PC-3 (cell line): ENCODE measurements at regions not wholly inside any gene's neighbourhood (a gene's known extent, or its start where the extent isn't known, plus 50 kb on each side); places are given as distances from the start of the nearest gene placed in this dataset.

Experiments used
- ATAC-seq: fragments of 200-7000 bp; cut with Tn5 transposase; 2 replicates; pipeline ENCODE4 v1.9.1; 2020; ENCODE audit warnings: mild to moderate bottlenecking, moderate library complexity
- BruUV-seq: library from RNA; stranded (reverse); fragments of 400-500 nt; replicated peaks from 2 replicates; lab custom pipeline; 2021; lab: Mats Ljungman, UMichigan
- CTCF ChIA-PET: fragments of 300-600 bp; sonication (Branson Sonifier 250); formaldehyde crosslinking; loops from one replicate; lab custom pipeline; 2022; ENCODE audit warnings: antibody characterized with exemption; lab: Charles Lee
- POLR2A ChIA-PET: fragments of 300-600 bp; sonication (Branson Sonifier 250); formaldehyde crosslinking; loops from one replicate; lab custom pipeline; 2022; ENCODE audit warnings: antibody characterized with exemption; ENCODE audit not compliant: unreplicated experiment; lab: Charles Lee
- DNase-seq: peaks from one replicate; pipeline ENCODE4 v3.0.0-alpha.2; 2015
- H2AFZ ChIP-seq: fragments of 300-600 bp; sonication (generic); 2 replicates; pipeline ENCODE4 v1.6.0; 2016; ENCODE audit warnings: antibody characterized with exemption, low read length
- H3F3A ChIP-seq: fragments of 300-600 bp; sonication (generic); one replicate; pipeline ENCODE4 v1.6.0; 2017; ENCODE audit warnings: antibody characterized with exemption, low read length, control low read depth, mild to moderate bottlenecking; ENCODE audit not compliant: unreplicated experiment
- H3K27ac ChIP-seq: fragments of 300-600 bp; sonication (generic); 2 replicates; pipeline ENCODE4 v1.5.1; 2016; ENCODE audit warnings: mild to moderate bottlenecking, low read length
- H3K27me3 ChIP-seq: fragments of 300-600 bp; sonication (generic); 2 replicates; pipeline ENCODE4 v1.6.1; 2016; ENCODE audit warnings: low read length, mixed read lengths
- H3K36me3 ChIP-seq: fragments of 300-600 bp; sonication (generic); 2 replicates; pipeline ENCODE4 v1.6.1; 2016; ENCODE audit warnings: low read depth, mixed run types, low read length, mixed read lengths
- H3K4me1 ChIP-seq: fragments of 300-600 bp; sonication (generic); 2 replicates; pipeline ENCODE4 v1.5.1; 2016; ENCODE audit warnings: low read length; ENCODE audit not compliant: insufficient read depth
- H3K4me2 ChIP-seq: fragments of 300-600 bp; sonication (generic); 2 replicates; pipeline ENCODE4 v1.6.0; 2016; ENCODE audit warnings: low read length
- H3K4me3 ChIP-seq: fragments of 300-600 bp; sonication (generic); 2 replicates; pipeline ENCODE4 v1.5.1; 2016; ENCODE audit warnings: mild to moderate bottlenecking, low read length, mixed read lengths
- H3K79me2 ChIP-seq: fragments of 300-600 bp; sonication (generic); 2 replicates; pipeline ENCODE4 v1.6.1; 2017; ENCODE audit warnings: low read length, mixed read lengths
- H3K9ac ChIP-seq: fragments of 300-600 bp; sonication (generic); 2 replicates; pipeline ENCODE4 v1.6.0; 2016; ENCODE audit warnings: mild to moderate bottlenecking, low read length
- H3K9me2 ChIP-seq: fragments of 300-600 bp; sonication (generic); replicated peaks from 2 replicates; pipeline ENCODE4 v1.6.1; 2016; ENCODE audit warnings: mixed run types, low read length, mixed read lengths
- H3K9me3 ChIP-seq: fragments of 300-600 bp; sonication (generic); 2 replicates; pipeline ENCODE4 v1.6.1; 2016; ENCODE audit warnings: low read length, mixed read lengths
- H4K20me1 ChIP-seq: fragments of 300-600 bp; sonication (generic); 2 replicates; pipeline ENCODE4 v1.6.1; 2016; ENCODE audit warnings: low read length, mixed read lengths
- CTCF ChIP-seq: fragments of 300-600 bp; sonication (generic); conservative IDR thresholded peaks from 2 replicates; pipeline ENCODE4 v1.5.1; 2017; ENCODE audit warnings: antibody characterized with exemption, low read depth, mild to moderate bottlenecking, low read length
- EZH2 ChIP-seq: fragments of 300-600 bp; sonication (generic); IDR thresholded peaks from one replicate; pipeline ENCODE4 v1.6.1; 2017; ENCODE audit warnings: antibody characterized with exemption, mild to moderate bottlenecking, low read length; ENCODE audit not compliant: unreplicated experiment
- EZH2phosphoT487 ChIP-seq: fragments of 300-600 bp; sonication (generic); IDR thresholded peaks from 2 replicates; pipeline ENCODE4 v1.6.1; 2018; ENCODE audit warnings: mild to moderate bottlenecking, antibody characterized with exemption, low read length, borderline replicate concordance
- intact Hi-C: fragments of 100-400 bp; cut with micrococcal nuclease; formaldehyde crosslinking; loops from 2 replicates; pipeline ENCODE4 v1.9.0; 2023

- POLR2A ChIA-PET, result no interaction called here
- no peak overlapping the region for H3K4me3 ChIP-seq
- intact Hi-C loops, result no loop called here
- H3K27me3 ChIP-seq, result no peaks in the 10 kb centered on the region
- no peaks in the 10 kb centered on the region for H4K20me1 ChIP-seq
- no peak overlapping the region for H3K27ac ChIP-seq
- no peak for DNase-seq
- no peaks in the 10 kb centered on the region for H3K9me2 ChIP-seq
- ATAC-seq, result no peak
- BruUV-seq, result no TSS peak
- H3K9ac ChIP-seq, result no peak overlapping the region
- TF ChIP-seq CTCF (no peak), EZH2phosphoT487 (no peak), EZH2 (no peak)
- no peaks in the 10 kb centered on the region for H3K9me3 ChIP-seq
- H3K4me1 ChIP-seq, result no peaks in the 10 kb centered on the region
- no peaks in the 10 kb centered on the region for H3K79me2 ChIP-seq
- no peak overlapping the region for H2AFZ ChIP-seq
- no peaks in the 10 kb centered on the region for H3K36me3 ChIP-seq
- CTCF ChIA-PET, result no interaction called here
- H3K4me2 ChIP-seq, result no peak overlapping the region
- H3F3A ChIP-seq, result no peaks in the 10 kb centered on the region
Measured at GRCh38 chr4:159855731-159856130, 752.9 kb downstream of the RAPGEF2 start.

- no peak overlapping the region for H3K27ac ChIP-seq
- ChIA-PET POLR2A (no interaction called here), CTCF (no interaction called here)
- H4K20me1 ChIP-seq, result no peaks in the 10 kb centered on the region
- no peaks in the 10 kb centered on the region for H3K4me1 ChIP-seq
- intact Hi-C loops, result no loop called here
- H3K36me3 ChIP-seq, result no peaks in the 10 kb centered on the region
- no peaks in the 10 kb centered on the region for H3K9me2 ChIP-seq
- no peaks in the 10 kb centered on the region for H3K9me3 ChIP-seq
- H3K9ac ChIP-seq, result no peak overlapping the region
- no peaks in the 10 kb centered on the region for H3K27me3 ChIP-seq
- DNase-seq (no peak), ATAC-seq (no peak)
- H2AFZ ChIP-seq, result no peak overlapping the region
- H3K4me2 ChIP-seq, result no peak overlapping the region
- no peaks in the 10 kb centered on the region for H3K79me2 ChIP-seq
- no peaks in the 10 kb centered on the region for H3F3A ChIP-seq
- H3K4me3 ChIP-seq, result no peak overlapping the region
- TF ChIP-seq CTCF (no peak), EZH2phosphoT487 (no peak), EZH2 (no peak)
- BruUV-seq, result no TSS peak
Measured at GRCh38 chr4:159856451-159856850, 753.6 kb downstream of the RAPGEF2 start.

GRCh38 chr4:159859656-159860148 is 756.8 kb downstream of the RAPGEF2 start:
- no TSS peak for BruUV-seq
- no peak overlapping the region for H2AFZ ChIP-seq
- ChIA-PET CTCF (no interaction called here), POLR2A (no interaction called here)
- no peaks in the 10 kb centered on the region for H3F3A ChIP-seq
- intact Hi-C loops, result no loop called here
- H3K79me2 ChIP-seq, result no peaks in the 10 kb centered on the region
- no peaks in the 10 kb centered on the region for H3K27me3 ChIP-seq
- no peaks in the 10 kb centered on the region for H3K36me3 ChIP-seq
- TF ChIP-seq EZH2 (no peak), CTCF (no peak), EZH2phosphoT487 (no peak)
- no peak overlapping the region for H3K27ac ChIP-seq
- H3K4me1 ChIP-seq, result no peaks in the 10 kb centered on the region
- H3K9me2 ChIP-seq, result no peaks in the 10 kb centered on the region
- no peaks in the 10 kb centered on the region for H4K20me1 ChIP-seq
- ATAC-seq (no peak), DNase-seq (no peak)
- H3K4me2 ChIP-seq, result no peak overlapping the region
- H3K9me3 ChIP-seq, result no peaks in the 10 kb centered on the region
- no peak overlapping the region for H3K9ac ChIP-seq
- no peak overlapping the region for H3K4me3 ChIP-seq
